ENCODE measurements at regions not wholly inside any gene's neighbourhood (a gene's known extent, or its start where the extent isn't known, plus 50 kb on each side); places are given as distances from the start of the nearest gene placed in this dataset.
"Not testable (repeated sequence)": the region's sequence is repeated elsewhere in the genome, so short reads cannot be mapped to it uniquely, and the experiment has no call there.

- no peak for DNase-seq (ENCODE audit: low spot score)
Measured at GRCh38 chr22:45061332-45061731, 51.5 kb upstream of the PHF21B start.

GRCh38 chr22:45064313-45065278 lies 54.8 kb upstream of the PHF21B start:
- DNase-seq (ENCODE audit: low spot score): no peak

- no peak for DNase-seq (ENCODE audit: low spot score)
Measured at GRCh38 chr22:45065726-45066125, 55.9 kb upstream of the PHF21B start.

GRCh38 chr22:45067731-45068130 lies 57.9 kb upstream of the PHF21B start:
- no peak for DNase-seq (ENCODE audit: low spot score)

GRCh38 chr22:45069925-45070324 lies 60.1 kb upstream of the PHF21B start:
- DNase-seq (ENCODE audit: low spot score): no peak

- DNase-seq (ENCODE audit: low spot score): no peak
Measured at GRCh38 chr22:45071618-45072017, 61.8 kb upstream of the PHF21B start.

GRCh38 chr22:45072322-45072903 lies 62.6 kb upstream of the PHF21B start:
- no peak for DNase-seq (ENCODE audit: low spot score)

GRCh38 chr22:45073064-45073463 lies 63.3 kb upstream of the PHF21B start:
- no peak for DNase-seq (ENCODE audit: low spot score)

GRCh38 chr22:45077286-45077685 lies 67.5 kb upstream of the PHF21B start:
- no peak for DNase-seq (ENCODE audit: low spot score)

- no peak for DNase-seq (ENCODE audit: low spot score)
Measured at GRCh38 chr22:45077826-45078334, 68.1 kb upstream of the PHF21B start.

- DNase-seq (ENCODE audit: low spot score): no peak
Measured at GRCh38 chr22:45082795-45083194, 73.0 kb upstream of the PHF21B start.

GRCh38 chr22:45083659-45084305 lies 74.0 kb upstream of the PHF21B start:
- DNase-seq (ENCODE audit: low spot score): no peak

GRCh38 chr22:45084400-45084920 lies 74.7 kb upstream of the PHF21B start:
- no peak for DNase-seq (ENCODE audit: low spot score)

GRCh38 chr22:45087802-45088201 lies 75.9 kb upstream of the NUP50 start:
- DNase-seq (ENCODE audit: low spot score): no peak

GRCh38 chr22:45088576-45088975 lies 75.1 kb upstream of the NUP50 start:
- no peak for DNase-seq (ENCODE audit: low spot score)

- DNase-seq (ENCODE audit: low spot score): no peak
Measured at GRCh38 chr22:45090497-45090910, 73.2 kb upstream of the NUP50 start.

GRCh38 chr22:45091254-45091854 lies 72.4 kb upstream of the NUP50 start:
- DNase-seq (ENCODE audit: low spot score): no peak

- DNase-seq (ENCODE audit: low spot score): not testable (repeated sequence)
Measured at GRCh38 chr22:45091875-45092274, 71.8 kb upstream of the NUP50 start.

GRCh38 chr22:45092644-45093043 lies 71.1 kb upstream of the NUP50 start:
- no peak for DNase-seq (ENCODE audit: low spot score)

GRCh38 chr22:45093609-45094008 lies 70.1 kb upstream of the NUP50 start:
- DNase-seq (ENCODE audit: low spot score): no peak

- no peak for DNase-seq (ENCODE audit: low spot score)
Measured at GRCh38 chr22:45094081-45094720, 69.5 kb upstream of the NUP50 start.

- DNase-seq (ENCODE audit: low spot score): no peak
Measured at GRCh38 chr22:45094825-45095224, 68.9 kb upstream of the NUP50 start.
